Memory B cell (primary cell): ENCODE measurements at regions not wholly inside any gene's neighbourhood (a gene's known extent, or its start where the extent isn't known, plus 50 kb on each side); places are given as distances from the start of the nearest gene placed in this dataset.

Experiments
- ATAC-seq: fragments of 150-1000 bp; cut with Tn5 transposase; 2 replicates; pipeline ENCODE4 v1.10.0; 2021; ENCODE audit warnings: low read depth, mild to moderate bottlenecking, moderate library complexity
- DNase-seq, 2 donors: peaks; one replicate each; pipeline ENCODE4 v3.0.0; 2022; ENCODE audit warnings: low spot score in 2 of 2
- H3K27ac Mint-ChIP-seq: one replicate; pipeline ENCODE4 v1.8.0; 2022; ENCODE audit warnings: mild to moderate bottlenecking, moderate library complexity, mixed read lengths
- H3K27me3 Mint-ChIP-seq: one replicate; pipeline ENCODE4 v1.8.0; 2022; ENCODE audit warnings: mixed read lengths
- H3K36me3 Mint-ChIP-seq: one replicate; pipeline ENCODE4 v1.8.0; 2022; ENCODE audit warnings: mild to moderate bottlenecking, mixed read lengths
- H3K4me1 Mint-ChIP-seq: one replicate; pipeline ENCODE4 v1.8.0; 2022; ENCODE audit warnings: mixed read lengths
- H3K4me3 Mint-ChIP-seq: one replicate; pipeline ENCODE4 v1.8.0; 2022; ENCODE audit warnings: mild to moderate bottlenecking, moderate library complexity, mixed read lengths
- H3K9me3 Mint-ChIP-seq: one replicate; pipeline ENCODE4 v1.8.0; 2022; ENCODE audit warnings: mixed read lengths

DNA sequence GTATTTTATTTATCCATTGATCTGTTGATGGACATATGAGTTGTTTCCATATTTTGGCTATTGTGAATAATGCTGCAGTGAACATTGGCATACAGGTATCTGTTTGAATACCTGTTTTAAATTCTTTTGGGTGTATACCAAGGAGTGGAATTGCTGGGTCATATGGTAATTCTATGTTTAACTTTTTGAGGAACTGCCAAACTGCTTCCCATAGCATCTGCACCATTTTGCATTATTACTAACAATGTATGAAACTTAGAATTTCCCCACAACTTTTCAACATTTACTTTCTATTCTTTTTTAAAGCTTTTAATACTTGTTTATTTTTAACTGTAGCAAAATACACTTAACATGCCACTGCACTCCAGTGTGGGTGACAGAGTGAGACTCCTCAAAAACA lies 57.0 kb upstream of the MSN start:
- no peaks in the 10 kb centered on the region for H3K36me3 Mint-ChIP-seq
- ATAC-seq (no peak), DNase-seq (no peak)
- H3K27ac Mint-ChIP-seq: no peak overlapping the region
- no peaks in the 10 kb centered on the region for H3K27me3 Mint-ChIP-seq
- H3K4me3 Mint-ChIP-seq: no peak overlapping the region
- H3K4me1 Mint-ChIP-seq: peaks cover 14% of the 10 kb centered on the region
- H3K9me3 Mint-ChIP-seq: no peaks in the 10 kb centered on the region

GRCh38 chrX:65610040-65610439 lies 57.4 kb upstream of the MSN start:
- Mint-ChIP-seq H3K4me1 (peaks cover 14% of the 10 kb centered on the region), H3K27me3 (no peaks in the 10 kb centered on the region), H3K9me3 (peaks cover 3% of the 10 kb centered on the region), H3K27ac (no peak overlapping the region), H3K36me3 (peaks cover 3% of the 10 kb centered on the region), H3K4me3 (no peak overlapping the region)
- DNase-seq (no peak), ATAC-seq (no peak)

- peaks cover 3% of the 10 kb centered on the region for H3K36me3 Mint-ChIP-seq
- no peak overlapping the region for H3K27ac Mint-ChIP-seq
- DNase-seq (no peak), ATAC-seq (no peak)
- H3K9me3 Mint-ChIP-seq: peaks cover 3% of the 10 kb centered on the region
- H3K4me1 Mint-ChIP-seq: peaks cover 15% of the 10 kb centered on the region
- H3K27me3 Mint-ChIP-seq: no peaks in the 10 kb centered on the region
- no peak overlapping the region for H3K4me3 Mint-ChIP-seq
Observed at GRCh38 chrX:65609237-65609636, 58.2 kb upstream of the MSN start.

DNA sequence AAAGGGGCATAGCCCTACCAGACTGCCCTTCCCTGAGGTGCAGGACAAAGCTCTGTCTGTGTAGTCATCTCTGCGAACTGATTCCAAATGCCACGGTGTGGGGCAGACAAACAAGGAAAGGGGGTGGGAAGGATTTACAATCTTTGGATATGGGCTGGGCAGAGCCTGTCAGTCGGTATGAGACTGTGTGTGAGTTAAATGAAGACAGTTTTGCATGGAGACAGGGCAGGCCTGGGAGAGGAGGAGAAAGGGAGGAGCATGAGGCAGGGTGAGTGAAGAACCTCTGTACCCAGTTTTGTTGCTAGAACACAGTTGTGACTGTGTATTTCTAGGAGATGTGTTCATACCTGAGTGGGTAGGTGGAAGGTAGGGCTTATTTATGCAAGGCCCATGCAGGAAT lies 59.4 kb upstream of the MSN start:
- DNase-seq: no peak
- H3K4me1 Mint-ChIP-seq: peaks cover 19% of the 10 kb centered on the region
- H3K36me3 Mint-ChIP-seq: peaks cover 3% of the 10 kb centered on the region
- no peak overlapping the region for H3K4me3 Mint-ChIP-seq
- H3K9me3 Mint-ChIP-seq: peaks cover 3% of the 10 kb centered on the region
- ATAC-seq: no peak
- H3K27ac Mint-ChIP-seq: no peak overlapping the region
- no peaks in the 10 kb centered on the region for H3K27me3 Mint-ChIP-seq

GRCh38 chrX:65607070-65607742 lies 60.2 kb upstream of the MSN start:
- ATAC-seq (no peak), DNase-seq (no peak)
- Mint-ChIP-seq H3K4me1 (peaks cover 20% of the 10 kb centered on the region), H3K9me3 (peaks cover 3% of the 10 kb centered on the region), H3K27ac (no peak overlapping the region), H3K36me3 (peaks cover 3% of the 10 kb centered on the region), H3K4me3 (no peak overlapping the region), H3K27me3 (no peaks in the 10 kb centered on the region)

GRCh38 chrX:65602221-65602560 lies 65.3 kb upstream of the MSN start:
- Mint-ChIP-seq H3K9me3 (peaks cover 3% of the 10 kb centered on the region), H3K4me3 (no peak overlapping the region), H3K27me3 (no peaks in the 10 kb centered on the region), H3K4me1 (peaks cover 29% of the 10 kb centered on the region), H3K27ac (peak overlapping the region; percentile 75), H3K36me3 (peaks cover 3% of the 10 kb centered on the region)
- DNase-seq (no peak), ATAC-seq (no peak)

- no peaks in the 10 kb centered on the region for H3K27me3 Mint-ChIP-seq
- peaks cover 3% of the 10 kb centered on the region for H3K9me3 Mint-ChIP-seq
- ATAC-seq (peak; percentile 72), DNase-seq (no peak)
- H3K27ac Mint-ChIP-seq: peak overlapping the region; percentile 75
- peaks cover 29% of the 10 kb centered on the region for H3K4me1 Mint-ChIP-seq
- H3K4me3 Mint-ChIP-seq: no peak overlapping the region
- peaks cover 3% of the 10 kb centered on the region for H3K36me3 Mint-ChIP-seq
Observed at GRCh38 chrX:65601530-65602220, 65.8 kb upstream of the MSN start.

DNA sequence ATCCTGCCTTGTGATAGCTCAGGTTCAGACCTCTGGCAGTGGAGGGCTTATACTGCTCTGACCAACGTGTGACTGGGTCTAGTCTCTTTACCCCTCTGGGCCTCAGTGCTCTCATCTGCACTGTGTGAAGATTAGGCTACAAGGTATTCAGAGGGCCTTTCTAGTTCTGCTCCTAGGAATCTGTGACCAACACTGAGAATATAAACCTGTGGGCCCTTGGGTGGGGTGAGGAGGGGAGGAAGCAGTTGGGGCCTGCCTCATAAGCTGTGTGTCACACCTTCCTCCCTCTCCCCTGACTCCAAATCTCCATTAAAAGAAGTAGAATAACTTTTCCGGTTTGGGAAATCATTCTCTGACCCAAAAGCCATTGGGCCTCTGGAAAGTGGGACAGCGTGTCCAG lies 66.3 kb upstream of the MSN start:
- peak overlapping the region; percentile 75 for H3K27ac Mint-ChIP-seq
- H3K4me1 Mint-ChIP-seq: peaks cover 29% of the 10 kb centered on the region
- peaks cover 3% of the 10 kb centered on the region for H3K36me3 Mint-ChIP-seq
- DNase-seq (no peak), ATAC-seq (no peak)
- H3K27me3 Mint-ChIP-seq: no peaks in the 10 kb centered on the region
- no peak overlapping the region for H3K4me3 Mint-ChIP-seq
- peaks cover 3% of the 10 kb centered on the region for H3K9me3 Mint-ChIP-seq

DNA sequence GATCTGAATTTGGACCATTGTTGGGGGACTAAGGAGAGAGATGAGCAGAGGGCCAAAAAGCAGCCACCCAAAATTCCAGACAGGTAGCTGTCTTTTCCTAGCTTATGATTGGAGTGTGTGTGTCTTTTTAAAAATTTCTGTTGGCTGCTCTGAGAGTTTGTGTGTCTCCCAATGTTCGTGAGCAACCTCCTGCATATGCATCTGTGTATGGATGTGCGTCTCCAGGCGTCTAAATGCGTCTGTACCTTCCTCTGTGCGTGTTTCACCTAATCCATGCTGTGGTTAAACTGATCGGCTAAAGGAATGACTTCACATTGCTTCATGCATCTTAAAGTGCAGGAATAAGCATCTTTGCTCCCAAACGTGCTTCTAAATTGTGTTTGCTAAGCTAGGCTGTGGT lies 65.5 kb upstream of the LAS1L start:
- Mint-ChIP-seq H3K36me3 (peaks cover under 1% of the 10 kb centered on the region), H3K4me3 (no peak overlapping the region), H3K27ac (no peak overlapping the region), H3K9me3 (peaks cover under 1% of the 10 kb centered on the region), H3K4me1 (peaks cover 32% of the 10 kb centered on the region), H3K27me3 (no peaks in the 10 kb centered on the region)
- DNase-seq (no peak), ATAC-seq (no peak)

GRCh38 chrX:65598559-65599147 lies 64.1 kb upstream of the LAS1L start:
- H3K4me3 Mint-ChIP-seq: peak overlapping the region; percentile 72
- ATAC-seq: no peak
- H3K36me3 Mint-ChIP-seq: no peaks in the 10 kb centered on the region
- no peak for DNase-seq
- H3K27ac Mint-ChIP-seq: peak overlapping the region; percentile 89
- no peaks in the 10 kb centered on the region for H3K9me3 Mint-ChIP-seq
- H3K4me1 Mint-ChIP-seq: peaks cover 28% of the 10 kb centered on the region
- H3K27me3 Mint-ChIP-seq: no peaks in the 10 kb centered on the region

- Mint-ChIP-seq H3K27ac (peak overlapping the region; percentile 89), H3K9me3 (no peaks in the 10 kb centered on the region), H3K36me3 (no peaks in the 10 kb centered on the region), H3K4me1 (peaks cover 24% of the 10 kb centered on the region), H3K27me3 (no peaks in the 10 kb centered on the region), H3K4me3 (no peak overlapping the region)
- DNase-seq (no peak), ATAC-seq (peak; percentile 14)
Observed at GRCh38 chrX:65596270-65597034, 61.9 kb upstream of the LAS1L start.

GRCh38 chrX:65595460-65595876 lies 60.9 kb upstream of the LAS1L start:
- no peaks in the 10 kb centered on the region for H3K36me3 Mint-ChIP-seq
- DNase-seq: peak; percentile 88 to 98
- no peaks in the 10 kb centered on the region for H3K27me3 Mint-ChIP-seq
- H3K27ac Mint-ChIP-seq: peak overlapping the region; percentile 89
- no peaks in the 10 kb centered on the region for H3K9me3 Mint-ChIP-seq
- H3K4me1 Mint-ChIP-seq: peaks cover 24% of the 10 kb centered on the region
- ATAC-seq: peak; percentile 90
- peak overlapping the region; percentile 14 for H3K4me3 Mint-ChIP-seq

GRCh38 chrX:65591206-65591605 lies 56.6 kb upstream of the LAS1L start:
- H3K27ac Mint-ChIP-seq: no peak overlapping the region
- H3K9me3 Mint-ChIP-seq: no peaks in the 10 kb centered on the region
- no peaks in the 10 kb centered on the region for H3K27me3 Mint-ChIP-seq
- H3K36me3 Mint-ChIP-seq: no peaks in the 10 kb centered on the region
- peaks cover 8% of the 10 kb centered on the region for H3K4me1 Mint-ChIP-seq
- no peak for ATAC-seq
- no peak for DNase-seq
- no peak overlapping the region for H3K4me3 Mint-ChIP-seq

DNA sequence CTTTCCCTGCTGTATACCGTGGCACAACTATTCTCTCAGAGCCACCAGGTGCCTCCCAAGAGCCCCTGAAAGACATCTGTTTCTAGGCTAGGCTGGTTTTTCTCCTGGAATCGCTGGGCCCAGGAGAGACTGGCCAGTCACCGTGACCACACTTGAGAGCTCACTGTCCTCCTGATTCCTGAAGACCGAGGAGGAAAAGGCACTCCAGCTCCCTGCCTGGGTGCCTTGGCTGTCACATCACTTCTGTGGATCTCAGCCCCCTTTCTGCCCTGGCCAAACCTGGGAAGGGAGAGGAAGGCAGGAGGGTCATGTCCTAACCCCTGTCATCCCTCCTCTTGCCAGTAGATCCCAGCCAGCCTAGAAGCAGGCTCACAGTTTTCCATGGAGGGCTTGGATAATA lies 54.7 kb upstream of the LAS1L start:
- Mint-ChIP-seq H3K27me3 (no peaks in the 10 kb centered on the region), H3K36me3 (no peaks in the 10 kb centered on the region), H3K4me3 (no peak overlapping the region), H3K9me3 (no peaks in the 10 kb centered on the region), H3K4me1 (peaks cover 8% of the 10 kb centered on the region), H3K27ac (no peak overlapping the region)
- ATAC-seq (no peak), DNase-seq (no peak)
